Ascending aorta (tissue), 2 donors: ENCODE measurements at regions not wholly inside any gene's neighbourhood (a gene's known extent, or its start where the extent isn't known, plus 50 kb on each side); places are given as distances from the start of the nearest gene placed in this dataset.

Source experiments
- DNase-seq, 2 donors: peaks; one replicate each; pipeline ENCODE4 v3.0.0-alpha.2; 2019; ENCODE audit warnings: low spot score in 2 of 2
- H3K27ac ChIP-seq, 2 donors: fragments of 200-600 bp; sonication (generic); one replicate each; pipeline ENCODE4 v1.5.1; 2016 to 2017; ENCODE audit warnings: mild to moderate bottlenecking in 1 of 2
- H3K27me3 ChIP-seq: fragments of 200-600 bp; sonication (generic); one replicate; pipeline ENCODE4 v1.5.1; 2017
- H3K36me3 ChIP-seq, 2 donors: fragments of 200-600 bp; sonication (generic); one replicate each; pipeline ENCODE4 v1.5.1; 2016
- H3K4me1 ChIP-seq, 2 donors: fragments of 200-600 bp; sonication (generic); one replicate each; pipeline ENCODE4 v1.5.1; 2016 to 2017; ENCODE audit warnings: mild to moderate bottlenecking in 1 of 2
- H3K4me3 ChIP-seq, 2 donors: fragments of 200-600 bp; sonication (generic); one replicate each; pipeline ENCODE4 v1.5.1; 2016 to 2017; ENCODE audit warnings: mild to moderate bottlenecking in 1 of 2
- H3K9me3 ChIP-seq, 2 donors: fragments of 200-600 bp; sonication (generic); one replicate each; pipeline ENCODE4 v1.5.1; 2016
- CTCF ChIP-seq, 3 experiments: fragments of 200-600 bp in 2 of 3; fragments of 450-650 bp in 1 of 3; sonication (generic) in 2 of 3; IDR thresholded peaks; one replicate each; pipeline ENCODE4 v1.5.1; 2016 to 2019; ENCODE audit warnings: antibody characterized with exemption in 3 of 3, mild to moderate bottlenecking in 1 of 3, moderate library complexity in 1 of 3
- intact Hi-C: fragments of 100-400 bp; cut with DNase I; formaldehyde crosslinking; loops from one replicate; pipeline ENCODE4 v1.15.1; 2023

GRCh38 chr10:10530313-10530712 lies 487.4 kb upstream of the CELF2 start:
- no peak overlapping the region for H3K27ac ChIP-seq
- intact Hi-C loops, result no loop called here
- H3K4me3 ChIP-seq, result no peak overlapping the region
- H3K9me3 ChIP-seq, result no peaks in the 10 kb centered on the region
- no peak for DNase-seq
- no peaks in the 10 kb centered on the region for H3K4me1 ChIP-seq
- TF ChIP-seq CTCF (IDR thresholded peaks at IDR 0.05), result no peak
- no peaks in the 10 kb centered on the region for H3K36me3 ChIP-seq
- H3K27me3 ChIP-seq, result no peaks in the 10 kb centered on the region

DNA sequence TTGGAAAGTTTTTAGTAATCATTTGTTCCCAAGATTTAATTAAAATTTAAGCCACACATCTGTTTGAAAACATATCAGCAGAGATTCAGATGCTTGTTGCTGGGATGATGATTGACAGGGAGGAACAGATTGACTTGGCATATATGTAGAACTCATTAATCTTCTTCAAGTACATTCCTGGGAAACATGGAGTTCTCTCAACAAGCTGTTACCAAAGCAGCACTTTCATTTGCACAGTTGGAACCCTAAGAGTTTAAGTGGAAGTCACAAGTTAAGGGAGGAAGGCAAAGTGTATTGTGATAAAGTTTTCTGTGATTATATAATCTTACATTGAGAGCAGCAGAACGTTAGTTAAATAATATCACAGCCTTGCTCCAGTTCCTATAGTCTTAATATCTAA lies 485.4 kb upstream of the CELF2 start:
- DNase-seq, result no peak
- no peak overlapping the region for H3K27ac ChIP-seq
- no peaks in the 10 kb centered on the region for H3K27me3 ChIP-seq
- H3K36me3 ChIP-seq, result no peaks in the 10 kb centered on the region
- TF ChIP-seq CTCF (IDR thresholded peaks at IDR 0.05), result no peak
- no peak overlapping the region for H3K4me3 ChIP-seq
- H3K9me3 ChIP-seq, result no peaks in the 10 kb centered on the region
- intact Hi-C loops, result no loop called here
- H3K4me1 ChIP-seq, result no peaks in the 10 kb centered on the region

DNA sequence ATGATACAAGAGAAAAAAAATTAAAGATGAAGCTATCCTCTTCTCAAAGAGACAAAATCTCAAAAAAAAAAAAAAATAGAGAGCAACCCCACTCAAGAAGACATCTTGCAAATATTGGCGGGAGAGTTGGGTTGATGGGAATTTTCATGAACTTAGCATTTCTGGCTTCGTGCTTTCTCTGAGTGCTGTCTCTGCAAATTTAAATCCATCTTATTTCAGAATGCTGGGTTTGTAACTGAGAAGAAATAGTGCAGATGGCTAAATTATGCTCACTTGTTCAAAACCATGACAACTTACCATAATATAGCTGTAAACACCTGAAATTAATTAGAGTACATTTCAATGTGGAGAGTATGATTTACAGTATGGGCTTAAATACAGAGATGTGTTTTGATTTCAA lies 484.8 kb upstream of the CELF2 start:
- no peak for TF ChIP-seq CTCF (IDR thresholded peaks at IDR 0.05)
- Histone ChIP-seq H3K27ac (no peak overlapping the region), H3K27me3 (no peaks in the 10 kb centered on the region), H3K36me3 (no peaks in the 10 kb centered on the region), H3K4me1 (no peaks in the 10 kb centered on the region), H3K4me3 (no peak overlapping the region), H3K9me3 (no peaks in the 10 kb centered on the region)
- no peak for DNase-seq
- intact Hi-C loops, result no loop called here

DNA sequence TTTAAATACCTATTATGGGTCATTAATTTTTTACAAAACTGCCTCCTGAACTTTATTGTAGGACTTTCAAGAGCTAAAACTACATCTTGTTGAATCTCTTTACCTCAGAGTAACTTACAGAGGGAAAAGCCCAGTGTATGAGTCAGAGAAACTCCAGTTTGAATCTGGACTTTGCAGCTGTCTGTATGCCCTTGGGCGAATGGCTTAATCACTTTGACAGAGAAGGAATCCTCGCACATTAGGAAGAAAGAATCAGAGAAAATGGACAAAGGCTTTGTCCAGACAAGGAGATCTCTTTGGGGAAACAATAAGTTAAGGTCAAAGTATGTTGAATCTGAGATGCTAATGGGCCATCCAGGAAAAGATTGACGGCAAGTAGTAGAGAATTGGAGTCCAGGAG lies 484.2 kb upstream of the CELF2 start:
- no peaks in the 10 kb centered on the region for H3K9me3 ChIP-seq
- no peaks in the 10 kb centered on the region for H3K4me1 ChIP-seq
- no peak for TF ChIP-seq CTCF (IDR thresholded peaks at IDR 0.05)
- intact Hi-C loops, result no loop called here
- no peak for DNase-seq
- no peaks in the 10 kb centered on the region for H3K36me3 ChIP-seq
- no peaks in the 10 kb centered on the region for H3K27me3 ChIP-seq
- no peak overlapping the region for H3K4me3 ChIP-seq
- no peak overlapping the region for H3K27ac ChIP-seq

GRCh38 chr10:10538326-10538725 lies 479.3 kb upstream of the CELF2 start:
- no peaks in the 10 kb centered on the region for H3K36me3 ChIP-seq
- no peak overlapping the region for H3K4me3 ChIP-seq
- no peaks in the 10 kb centered on the region for H3K27me3 ChIP-seq
- intact Hi-C loops, result no loop called here
- DNase-seq, result no peak
- peaks cover 0 to 3% of the 10 kb centered on the region in 2 donors for H3K4me1 ChIP-seq
- H3K9me3 ChIP-seq, result no peaks in the 10 kb centered on the region
- TF ChIP-seq CTCF (IDR thresholded peaks at IDR 0.05), result no peak
- H3K27ac ChIP-seq, result no peak overlapping the region

DNA sequence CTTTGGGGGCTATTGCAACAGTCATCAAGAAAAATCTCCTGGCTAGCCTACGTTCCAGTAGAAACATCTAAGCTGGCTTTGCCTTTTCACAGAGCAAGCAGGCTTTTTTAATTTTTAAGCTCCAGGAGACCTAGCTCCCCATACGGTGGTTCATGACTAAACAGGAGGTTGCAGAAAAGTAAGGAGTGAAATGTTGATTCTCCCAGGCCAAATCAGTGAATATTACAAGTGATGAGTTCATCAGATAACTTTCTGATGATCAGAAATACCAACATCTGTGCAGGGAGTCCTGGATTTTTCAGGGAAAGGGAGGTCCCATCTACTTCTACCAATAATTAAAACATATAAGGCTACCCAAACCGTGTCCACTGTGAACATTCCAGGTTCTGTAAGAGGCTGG lies 477.3 kb upstream of the CELF2 start:
- no peak for DNase-seq
- H3K36me3 ChIP-seq, result no peaks in the 10 kb centered on the region
- H3K4me1 ChIP-seq, result peaks cover 0 to 3% of the 10 kb centered on the region in 2 donors
- TF ChIP-seq CTCF (IDR thresholded peaks at IDR 0.05), result no peak
- intact Hi-C loops, result no loop called here
- no peak overlapping the region for H3K4me3 ChIP-seq
- no peak overlapping the region for H3K27ac ChIP-seq
- H3K9me3 ChIP-seq, result no peaks in the 10 kb centered on the region
- no peaks in the 10 kb centered on the region for H3K27me3 ChIP-seq
